Calu3 (cell line): ENCODE measurements at regions not wholly inside any gene's neighbourhood (a gene's known extent, or its start where the extent isn't known, plus 50 kb on each side); places are given as distances from the start of the nearest gene placed in this dataset.

Source experiments
- BruUV-seq: library from RNA; stranded (reverse); fragments of 400-500 nt; replicated peaks from 2 replicates; lab custom pipeline; 2021; lab: Mats Ljungman, UMichigan
- CTCF ChIA-PET: fragments of 300-600 bp; sonication (Branson Sonifier 250); formaldehyde crosslinking; loops from one replicate; lab custom pipeline; 2022; ENCODE audit warnings: antibody characterized with exemption; lab: Charles Lee
- DNase-seq: peaks from one replicate; pipeline ENCODE4 v3.0.0; 2022
- H3K27ac Mint-ChIP-seq: one replicate; pipeline ENCODE4 v1.8.0; 2022; ENCODE audit warnings: mixed read lengths; ENCODE audit not compliant: unreplicated experiment
- H3K27me3 Mint-ChIP-seq: one replicate; pipeline ENCODE4 v1.8.0; 2022; ENCODE audit warnings: mixed read lengths; ENCODE audit not compliant: unreplicated experiment
- H3K36me3 Mint-ChIP-seq: one replicate; pipeline ENCODE4 v1.8.0; 2022; ENCODE audit warnings: mild to moderate bottlenecking, moderate library complexity, mixed read lengths; ENCODE audit not compliant: insufficient read depth, unreplicated experiment
- H3K4me1 Mint-ChIP-seq: one replicate; pipeline ENCODE4 v1.8.0; 2022; ENCODE audit warnings: mild to moderate bottlenecking, low read depth, mixed read lengths; ENCODE audit not compliant: unreplicated experiment
- H3K4me3 Mint-ChIP-seq: one replicate; pipeline ENCODE4 v1.8.0; 2022; ENCODE audit warnings: mild to moderate bottlenecking, low read depth, moderate library complexity, mixed read lengths; ENCODE audit not compliant: unreplicated experiment
- H3K9me3 Mint-ChIP-seq: one replicate; pipeline ENCODE4 v1.8.0; 2022; ENCODE audit warnings: low read depth, mixed read lengths; ENCODE audit not compliant: unreplicated experiment
- CTCF ChIP-seq: fragments of 200-600 bp; IDR thresholded peaks from one replicate; pipeline ENCODE4 v1.8.0; 2022; ENCODE audit warnings: antibody characterized with exemption; ENCODE audit not compliant: unreplicated experiment
- intact Hi-C: fragments of 100-400 bp; cut with micrococcal nuclease; formaldehyde crosslinking; loops from one replicate; pipeline ENCODE4 v1.10.0; 2022; ENCODE audit not compliant: unreplicated experiment

- no peak overlapping the region for H3K27ac Mint-ChIP-seq
- H3K4me1 Mint-ChIP-seq: no peaks in the 10 kb centered on the region
- no peak for DNase-seq
- CTCF ChIA-PET: no interaction called here
- no peak overlapping the region for H3K4me3 Mint-ChIP-seq
- no peaks in the 10 kb centered on the region for H3K36me3 Mint-ChIP-seq
- H3K9me3 Mint-ChIP-seq: no peaks in the 10 kb centered on the region
- intact Hi-C loops: no loop called here
- TF ChIP-seq CTCF: no peak
- H3K27me3 Mint-ChIP-seq: peaks cover 25% of the 10 kb centered on the region
- no TSS peak for BruUV-seq
These were observed 173.0 kb upstream of the FERMT1 start for GRCh38 chr20:6295867-6296256.

DNA sequence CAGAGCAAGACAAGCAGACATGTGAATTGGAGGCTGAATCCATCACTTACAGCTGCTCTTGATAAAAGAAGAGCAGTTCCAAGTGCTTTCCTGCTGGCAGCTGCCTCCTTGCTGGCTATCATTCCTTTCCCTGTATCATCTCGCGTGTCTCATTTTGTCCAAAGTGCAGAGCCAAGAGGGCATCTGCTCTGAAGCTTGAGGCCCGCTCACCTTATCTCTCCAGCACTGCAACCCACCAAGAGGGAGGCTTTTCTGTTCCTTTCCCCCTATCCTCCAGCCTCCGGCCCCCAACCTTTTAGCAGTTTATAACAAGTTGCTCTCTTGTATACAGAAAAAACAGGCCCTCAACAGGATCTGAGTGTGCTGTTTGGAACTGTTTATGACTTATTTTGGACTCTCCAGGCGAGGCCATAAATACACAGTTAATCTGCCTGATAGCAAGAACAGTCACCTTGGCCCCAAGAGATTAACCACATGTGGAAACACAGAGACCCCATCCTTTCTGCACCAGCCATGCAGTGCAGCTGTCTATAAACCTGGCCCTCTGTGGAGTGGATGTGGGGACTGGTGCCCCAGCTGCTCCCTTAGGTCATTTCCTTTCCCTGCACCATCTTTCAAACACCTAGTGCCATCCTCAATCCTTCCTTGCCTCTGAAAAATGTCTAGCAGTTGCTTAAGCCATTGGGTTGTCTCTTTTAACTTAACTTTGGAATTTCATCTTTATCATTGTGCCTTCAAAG, 172.5 kb upstream of the FERMT1 start:
- Mint-ChIP-seq H3K36me3 (no peaks in the 10 kb centered on the region), H3K27ac (no peak overlapping the region), H3K27me3 (peaks cover 25% of the 10 kb centered on the region), H3K4me3 (no peak overlapping the region), H3K9me3 (no peaks in the 10 kb centered on the region), H3K4me1 (no peaks in the 10 kb centered on the region)
- CTCF ChIA-PET: no interaction called here
- TF ChIP-seq CTCF: no peak
- no TSS peak for BruUV-seq
- intact Hi-C loops: no loop called here
- DNase-seq: no peak

- BruUV-seq: no TSS peak
- no peak for TF ChIP-seq CTCF
- Mint-ChIP-seq H3K4me3 (no peak overlapping the region), H3K27ac (no peak overlapping the region), H3K4me1 (no peaks in the 10 kb centered on the region), H3K27me3 (no peaks in the 10 kb centered on the region), H3K9me3 (peaks cover 5% of the 10 kb centered on the region), H3K36me3 (no peaks in the 10 kb centered on the region)
- CTCF ChIA-PET: no interaction called here
- no peak for DNase-seq
- intact Hi-C loops: no loop called here
These were observed 164.6 kb upstream of the FERMT1 start for GRCh38 chr20:6287471-6287870.

- no TSS peak for BruUV-seq
- intact Hi-C loops: no loop called here
- no peak overlapping the region for H3K27ac Mint-ChIP-seq
- no peak for DNase-seq
- TF ChIP-seq CTCF: no peak
- peaks cover 5% of the 10 kb centered on the region for H3K9me3 Mint-ChIP-seq
- H3K36me3 Mint-ChIP-seq: no peaks in the 10 kb centered on the region
- CTCF ChIA-PET: no interaction called here
- H3K27me3 Mint-ChIP-seq: peaks cover 21% of the 10 kb centered on the region
- H3K4me3 Mint-ChIP-seq: no peak overlapping the region
- no peaks in the 10 kb centered on the region for H3K4me1 Mint-ChIP-seq
These were observed 159.8 kb upstream of the FERMT1 start for GRCh38 chr20:6282642-6283041.
